Stomach (tissue), 4 donors: ENCODE measurements at regions not wholly inside any gene's neighbourhood (a gene's known extent, or its start where the extent isn't known, plus 50 kb on each side); places are given as distances from the start of the nearest gene placed in this dataset.

ENCODE experiments used
- EP300 ChIP-seq: sonication (generic); formaldehyde crosslinking; IDR thresholded peaks from one replicate; pipeline ENCODE4 v1.6.1; 2017; ENCODE audit warnings: antibody characterized with exemption
- POLR2A ChIP-seq, 4 donors: fragments of 450-650 bp; IDR thresholded peaks; one replicate each; pipeline ENCODE4 v1.6.1; 2016; ENCODE audit warnings: antibody characterized with exemption in 4 of 4, control low read depth in 2 of 4, mild to moderate bottlenecking in 1 of 4, moderate library complexity in 1 of 4
- POLR2AphosphoS5 ChIP-seq, 3 donors: sonication (generic); formaldehyde crosslinking; IDR thresholded peaks; one replicate each; pipeline ENCODE4 v1.6.1; 2016; ENCODE audit warnings: antibody characterized with exemption in 3 of 3
- TF ChIP-seq, protein P1 (sequence below), 7 experiments: fragments of 450-650 bp in 4 of 7; fragments of 200-600 bp in 3 of 7; sonication (generic) in 3 of 7; IDR thresholded peaks; one replicate each; pipeline ENCODE4 v1.5.1; 2016 to 2019; ENCODE audit warnings: antibody characterized with exemption in 7 of 7, control low read depth in 2 of 7, mild to moderate bottlenecking in 1 of 7

DNA sequence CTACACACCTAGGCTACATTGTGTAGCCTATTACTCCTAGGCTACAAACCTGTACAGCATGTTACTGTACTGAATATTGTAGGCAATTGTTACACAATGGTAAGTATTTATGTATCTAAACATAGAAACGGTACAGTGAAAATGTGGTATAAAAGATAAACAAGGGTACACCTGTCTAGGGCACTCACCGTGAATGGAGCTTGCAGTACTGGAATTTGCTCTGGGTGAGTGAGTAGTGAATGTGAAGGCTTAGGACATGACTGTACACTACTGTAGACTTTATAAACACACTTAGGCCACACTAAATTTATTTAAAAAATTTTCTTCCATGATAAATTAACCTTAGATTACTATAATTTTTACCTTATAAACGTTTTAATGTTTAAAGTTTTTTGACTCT, 171.7 kb upstream of the NCAM1 start:
- TF ChIP-seq, protein P1, sequence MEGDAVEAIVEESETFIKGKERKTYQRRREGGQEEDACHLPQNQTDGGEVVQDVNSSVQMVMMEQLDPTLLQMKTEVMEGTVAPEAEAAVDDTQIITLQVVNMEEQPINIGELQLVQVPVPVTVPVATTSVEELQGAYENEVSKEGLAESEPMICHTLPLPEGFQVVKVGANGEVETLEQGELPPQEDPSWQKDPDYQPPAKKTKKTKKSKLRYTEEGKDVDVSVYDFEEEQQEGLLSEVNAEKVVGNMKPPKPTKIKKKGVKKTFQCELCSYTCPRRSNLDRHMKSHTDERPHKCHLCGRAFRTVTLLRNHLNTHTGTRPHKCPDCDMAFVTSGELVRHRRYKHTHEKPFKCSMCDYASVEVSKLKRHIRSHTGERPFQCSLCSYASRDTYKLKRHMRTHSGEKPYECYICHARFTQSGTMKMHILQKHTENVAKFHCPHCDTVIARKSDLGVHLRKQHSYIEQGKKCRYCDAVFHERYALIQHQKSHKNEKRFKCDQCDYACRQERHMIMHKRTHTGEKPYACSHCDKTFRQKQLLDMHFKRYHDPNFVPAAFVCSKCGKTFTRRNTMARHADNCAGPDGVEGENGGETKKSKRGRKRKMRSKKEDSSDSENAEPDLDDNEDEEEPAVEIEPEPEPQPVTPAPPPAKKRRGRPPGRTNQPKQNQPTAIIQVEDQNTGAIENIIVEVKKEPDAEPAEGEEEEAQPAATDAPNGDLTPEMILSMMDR (IDR thresholded peaks at IDR 0.05), result no peak
- no peak for TF ChIP-seq POLR2A (IDR thresholded peaks at IDR 0.05)
- no peak for TF ChIP-seq EP300
- TF ChIP-seq POLR2AphosphoS5 (IDR thresholded peaks at IDR 0.05), result no peak
